ENCODE measurements at regions not wholly inside any gene's neighbourhood (a gene's known extent, or its start where the extent isn't known, plus 50 kb on each side); places are given as distances from the start of the nearest gene placed in this dataset.

DNA sequence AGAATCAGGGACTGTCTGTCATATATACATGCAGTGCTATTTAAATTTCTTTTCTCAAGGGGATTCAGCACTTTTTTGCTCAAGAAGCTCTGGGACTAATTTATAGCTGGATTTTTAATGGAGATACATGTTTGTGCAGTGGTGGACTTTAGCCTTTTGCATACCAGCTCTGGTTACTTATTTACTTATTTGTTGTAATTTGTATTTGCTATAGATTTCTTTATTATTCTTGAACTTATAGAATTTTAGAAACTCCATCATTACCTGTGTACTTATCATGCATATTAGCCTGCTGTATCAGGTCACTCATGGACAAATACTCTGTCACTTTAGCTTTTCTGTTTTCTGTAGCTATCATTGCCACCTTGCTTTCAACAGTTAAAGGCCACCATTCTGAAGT is 1296.9 kb upstream of the TMPRSS15 start:
- TF ChIP-seq, protein P1, sequence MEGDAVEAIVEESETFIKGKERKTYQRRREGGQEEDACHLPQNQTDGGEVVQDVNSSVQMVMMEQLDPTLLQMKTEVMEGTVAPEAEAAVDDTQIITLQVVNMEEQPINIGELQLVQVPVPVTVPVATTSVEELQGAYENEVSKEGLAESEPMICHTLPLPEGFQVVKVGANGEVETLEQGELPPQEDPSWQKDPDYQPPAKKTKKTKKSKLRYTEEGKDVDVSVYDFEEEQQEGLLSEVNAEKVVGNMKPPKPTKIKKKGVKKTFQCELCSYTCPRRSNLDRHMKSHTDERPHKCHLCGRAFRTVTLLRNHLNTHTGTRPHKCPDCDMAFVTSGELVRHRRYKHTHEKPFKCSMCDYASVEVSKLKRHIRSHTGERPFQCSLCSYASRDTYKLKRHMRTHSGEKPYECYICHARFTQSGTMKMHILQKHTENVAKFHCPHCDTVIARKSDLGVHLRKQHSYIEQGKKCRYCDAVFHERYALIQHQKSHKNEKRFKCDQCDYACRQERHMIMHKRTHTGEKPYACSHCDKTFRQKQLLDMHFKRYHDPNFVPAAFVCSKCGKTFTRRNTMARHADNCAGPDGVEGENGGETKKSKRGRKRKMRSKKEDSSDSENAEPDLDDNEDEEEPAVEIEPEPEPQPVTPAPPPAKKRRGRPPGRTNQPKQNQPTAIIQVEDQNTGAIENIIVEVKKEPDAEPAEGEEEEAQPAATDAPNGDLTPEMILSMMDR (IDR thresholded peaks at IDR 0.05): no peak
- no peak for TF ChIP-seq POLR2AphosphoS5 (IDR thresholded peaks at IDR 0.05)

Measured in gastroesophageal sphincter (tissue), 3 donors.